ENCODE measurements at regions not wholly inside any gene's neighbourhood (a gene's known extent, or its start where the extent isn't known, plus 50 kb on each side); places are given as distances from the start of the nearest gene placed in this dataset.

- TF ChIP-seq CTCF (IDR thresholded peaks at IDR 0.05; ENCODE audit: low read depth, low read length, missing input control) (no peak), RAD21 (IDR thresholded peaks at IDR 0.05) (no peak), NR2F2 (IDR thresholded peaks at IDR 0.05) (no peak), HNF4A (conservative IDR thresholded peaks at IDR 0.05) (no peak)
Measured at GRCh38 chr6:135703621-135704020, 147.9 kb upstream of the PDE7B start (continued).

GRCh38 chr6:135707426-135707825 lies 144.1 kb upstream of the PDE7B start:
- TF ChIP-seq RAD21 (IDR thresholded peaks at IDR 0.05): no peak
- no peak overlapping the region for H3K27ac ChIP-seq (ENCODE audit: low read depth in 1 of 2, low read length in 2 of 2)
- DNase-seq (ENCODE audit: low spot score): no peak

DNA sequence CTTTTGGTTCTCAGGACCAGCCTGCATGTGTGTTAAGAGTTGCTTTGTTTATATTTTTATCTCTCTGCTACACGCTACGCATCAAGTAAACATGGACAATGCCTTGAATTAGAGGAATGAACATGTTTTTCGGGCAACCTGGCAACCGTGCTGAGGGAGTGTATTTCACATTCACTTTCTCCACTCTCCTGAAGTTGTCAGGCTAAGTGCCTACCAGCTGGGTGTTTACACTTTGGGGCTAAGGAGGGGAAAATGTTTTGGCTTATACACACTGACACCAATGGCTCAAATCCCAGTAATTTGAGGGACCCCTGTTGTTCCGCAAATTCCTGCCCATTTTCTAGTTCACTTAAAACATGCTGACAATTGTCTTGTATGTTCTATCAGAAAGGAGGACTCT lies 141.5 kb upstream of the PDE7B start:
- DNase-seq (ENCODE audit: low spot score): no peak
- Histone ChIP-seq H3K4me1 (ENCODE audit: control insufficient read depth in 4 of 4, insufficient read depth in 4 of 4, low read length in 3 of 4) (no peaks in the 10 kb centered on the region), H3K4me3 (ENCODE audit: low read depth in 1 of 3, low read length in 3 of 3) (no peak overlapping the region), H3K36me3 (ENCODE audit: control insufficient read depth in 4 of 4, insufficient read depth in 3 of 4, low read depth in 1 of 4, low read length in 3 of 4) (no peaks in the 10 kb centered on the region), H3K9me3 (ENCODE audit: control insufficient read depth in 4 of 4, low read length in 3 of 4) (no peaks in the 10 kb centered on the region), H3K27me3 (ENCODE audit: control insufficient read depth in 4 of 4, insufficient read depth in 4 of 4, low read length in 3 of 4) (no peaks in the 10 kb centered on the region), H3K27ac (ENCODE audit: low read depth in 1 of 2, low read length in 2 of 2) (no peak overlapping the region), H3K9ac (ENCODE audit: low read depth in 1 of 2, low read length in 2 of 2) (no peak overlapping the region)
- no peak for TF ChIP-seq YY1 (IDR thresholded peaks at IDR 0.05)
- no peak for TF ChIP-seq RXRA (IDR thresholded peaks at IDR 0.05)
- TF ChIP-seq HNF4G (IDR thresholded peaks at IDR 0.05): no peak
- no peak for TF ChIP-seq REST (IDR thresholded peaks at IDR 0.05)
- TF ChIP-seq TAF1 (conservative IDR thresholded peaks at IDR 0.05): no peak
- TF ChIP-seq GABPA (IDR thresholded peaks at IDR 0.05 in 1 of 2, conservative IDR thresholded peaks at IDR 0.05 in 1 of 2): no peak
- WGBS: 84% methylated on average over 5 of the region's 5 CpGs

More at GRCh38 chr6:135707426-135707825, 144.1 kb upstream of the PDE7B start:
- 89% methylated on average over 1 of the region's 1 CpG for WGBS
- Histone ChIP-seq H3K36me3 (ENCODE audit: control insufficient read depth in 4 of 4, insufficient read depth in 3 of 4, low read depth in 1 of 4, low read length in 3 of 4) (no peaks in the 10 kb centered on the region), H3K4me3 (ENCODE audit: low read depth in 1 of 3, low read length in 3 of 3) (no peak overlapping the region), H3K4me1 (ENCODE audit: control insufficient read depth in 4 of 4, insufficient read depth in 4 of 4, low read length in 3 of 4) (no peaks in the 10 kb centered on the region), H3K27me3 (ENCODE audit: control insufficient read depth in 4 of 4, insufficient read depth in 4 of 4, low read length in 3 of 4) (no peaks in the 10 kb centered on the region), H3K9me3 (ENCODE audit: control insufficient read depth in 4 of 4, low read length in 3 of 4) (no peaks in the 10 kb centered on the region), H3K9ac (ENCODE audit: low read depth in 1 of 2, low read length in 2 of 2) (no peak overlapping the region)

DNA sequence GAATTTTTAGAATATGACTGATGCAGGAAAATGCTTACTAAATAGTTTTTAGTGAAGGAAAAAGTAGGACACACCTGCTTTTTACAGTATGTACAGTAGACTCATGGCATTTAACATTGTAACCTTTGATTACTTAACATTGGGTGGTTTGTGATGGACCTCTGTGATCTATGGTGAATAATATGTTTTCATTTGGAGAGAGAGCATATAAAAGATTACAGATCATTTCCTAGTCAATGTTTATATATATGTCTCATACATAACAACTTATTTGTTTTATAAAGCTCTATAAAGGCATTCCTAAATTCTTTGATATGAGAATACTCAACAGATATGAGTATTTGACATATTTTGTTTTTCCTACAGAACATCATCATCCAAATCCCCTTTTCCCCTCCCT lies 129.3 kb upstream of the PDE7B start:
- H3K4me1 ChIP-seq (ENCODE audit: control insufficient read depth in 4 of 4, insufficient read depth in 4 of 4, low read length in 3 of 4): peaks cover 0 to 5% (median 0%) of the 10 kb centered on the region in 4 donors
- no peak overlapping the region for H3K4me3 ChIP-seq (ENCODE audit: low read depth in 1 of 3, low read length in 3 of 3)
- H3K9ac ChIP-seq (ENCODE audit: low read depth in 1 of 2, low read length in 2 of 2): no peak overlapping the region
- no peak for DNase-seq (ENCODE audit: low spot score)
- H3K27ac ChIP-seq (ENCODE audit: low read depth in 1 of 2, low read length in 2 of 2): no peak overlapping the region
- H3K27me3 ChIP-seq (ENCODE audit: control insufficient read depth in 4 of 4, insufficient read depth in 4 of 4, low read length in 3 of 4): no peaks in the 10 kb centered on the region
- H3K36me3 ChIP-seq (ENCODE audit: control insufficient read depth in 4 of 4, insufficient read depth in 3 of 4, low read depth in 1 of 4, low read length in 3 of 4): no peaks in the 10 kb centered on the region
- peaks cover 0 to 2% (median 0%) of the 10 kb centered on the region in 4 donors for H3K9me3 ChIP-seq (ENCODE audit: control insufficient read depth in 4 of 4, low read length in 3 of 4)
- TF ChIP-seq YY1 (IDR thresholded peaks at IDR 0.05) (no peak), FOXA1 (IDR thresholded peaks at IDR 0.05) (no peak), NR2F2 (IDR thresholded peaks at IDR 0.05) (no peak), REST (IDR thresholded peaks at IDR 0.05) (no peak), RXRA (IDR thresholded peaks at IDR 0.05) (no peak), HNF4G (IDR thresholded peaks at IDR 0.05) (no peak), RAD21 (IDR thresholded peaks at IDR 0.05) (no peak), MAX (IDR thresholded peaks at IDR 0.05) (no peak), FOXA2 (IDR thresholded peaks at IDR 0.05) (no peak), EGR1 (IDR thresholded peaks at IDR 0.05; ENCODE audit: low read depth in 2 of 2) (no peak), HNF4A (conservative IDR thresholded peaks at IDR 0.05) (no peak), TAF1 (conservative IDR thresholded peaks at IDR 0.05) (no peak), GABPA (IDR thresholded peaks at IDR 0.05 in 1 of 2, conservative IDR thresholded peaks at IDR 0.05 in 1 of 2) (no peak)
- TF ChIP-seq, protein P1, sequence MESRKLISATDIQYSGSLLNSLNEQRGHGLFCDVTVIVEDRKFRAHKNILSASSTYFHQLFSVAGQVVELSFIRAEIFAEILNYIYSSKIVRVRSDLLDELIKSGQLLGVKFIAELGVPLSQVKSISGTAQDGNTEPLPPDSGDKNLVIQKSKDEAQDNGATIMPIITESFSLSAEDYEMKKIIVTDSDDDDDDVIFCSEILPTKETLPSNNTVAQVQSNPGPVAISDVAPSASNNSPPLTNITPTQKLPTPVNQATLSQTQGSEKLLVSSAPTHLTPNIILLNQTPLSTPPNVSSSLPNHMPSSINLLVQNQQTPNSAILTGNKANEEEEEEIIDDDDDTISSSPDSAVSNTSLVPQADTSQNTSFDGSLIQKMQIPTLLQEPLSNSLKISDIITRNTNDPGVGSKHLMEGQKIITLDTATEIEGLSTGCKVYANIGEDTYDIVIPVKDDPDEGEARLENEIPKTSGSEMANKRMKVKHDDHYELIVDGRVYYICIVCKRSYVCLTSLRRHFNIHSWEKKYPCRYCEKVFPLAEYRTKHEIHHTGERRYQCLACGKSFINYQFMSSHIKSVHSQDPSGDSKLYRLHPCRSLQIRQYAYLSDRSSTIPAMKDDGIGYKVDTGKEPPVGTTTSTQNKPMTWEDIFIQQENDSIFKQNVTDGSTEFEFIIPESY (IDR thresholded peaks at IDR 0.05): no peak
